A549 (cell line): ENCODE measurements at regions not wholly inside any gene's neighbourhood (a gene's known extent, or its start where the extent isn't known, plus 50 kb on each side); places are given as distances from the start of the nearest gene placed in this dataset.

Source experiments
- ATAC-seq, 2 experiments: fragments of 200-7000 bp in 1 of 2; fragments of >200 bp in 1 of 2; cut with Nextera tagmentation in 1 of 2; cut with Tn5 transposase in 1 of 2; 3 replicates each; pipeline versions ENCODE4 v1.8.0 to v1.9.1; 2018 to 2020; ENCODE audit warnings: mild to moderate bottlenecking in 1 of 2, moderate library complexity in 1 of 2
- CTCF ChIA-PET: fragments of 300-600 bp; sonication (Branson Sonifier 250); formaldehyde crosslinking; extraction: SDS; loops from one replicate; lab custom pipeline; 2021; ENCODE audit warnings: antibody characterized with exemption, inconsistent platforms; lab: Yijun Ruan, JAX
- POLR2A ChIA-PET: fragments of 350-600 bp; formaldehyde crosslinking; extraction: SDS; loops from one replicate; lab custom pipeline; 2021; ENCODE audit warnings: antibody characterized with exemption, inconsistent platforms; lab: Yijun Ruan, JAX
- DNase-seq, 2 experiments: peaks; one replicate each; pipeline versions ENCODE4 v3.0.0 to v3.0.0-alpha.2; 2011 to 2016; ENCODE audit warnings: low read depth in 1 of 2, low spot score in 1 of 2
- FAIRE-seq: peaks from 2 replicates; lab custom pipeline; 2011; peaks lifted over from hg19 to GRCh38; lab: Jason Lieb, UNC
- H3K27ac ChIP-seq, 2 experiments: fragments of >200 bp; sonication (Bioruptor Twin); formaldehyde crosslinking; 3 replicates each; pipeline ENCODE4 v1.5.1; 2016 to 2017
- H3K4me1 ChIP-seq: fragments of >200 bp; sonication (Bioruptor Twin); formaldehyde crosslinking; 3 replicates; pipeline ENCODE4 v1.6.1; 2016
- H3K4me2 ChIP-seq: fragments of >200 bp; sonication (Bioruptor Twin); formaldehyde crosslinking; 3 replicates; pipeline ENCODE4 v1.6.1; 2016
- H3K4me3 ChIP-seq: fragments of >200 bp; sonication (Bioruptor Twin); formaldehyde crosslinking; 3 replicates; pipeline ENCODE4 v1.5.1; 2016
- H3K9me3 ChIP-seq: fragments of >200 bp; sonication (Bioruptor Twin); formaldehyde crosslinking; 3 replicates; pipeline ENCODE4 v1.6.1; 2016
- BCL3 ChIP-seq: fragments of >200 bp; sonication (Bioruptor Twin); formaldehyde crosslinking; IDR thresholded peaks from 3 replicates; pipeline ENCODE4 v1.6.1; 2016
- CBX2 ChIP-seq: fragments of 200-600 bp; sonication (generic); IDR thresholded peaks from 2 replicates; pipeline ENCODE4 v1.6.1; 2016; ENCODE audit warnings: low read depth, mild to moderate bottlenecking, borderline replicate concordance
- CEBPB ChIP-seq, 2 experiments: fragments of >200 bp in 1 of 2; sonication (Bioruptor Twin) in 1 of 2; formaldehyde crosslinking in 1 of 2; IDR thresholded peaks; 2 replicates each; pipeline ENCODE4 v1.6.1; 2012 to 2016
- CHD4 ChIP-seq: fragments of 200-600 bp; sonication (generic); IDR thresholded peaks from 2 replicates; pipeline ENCODE4 v1.6.1; 2016; ENCODE audit warnings: antibody characterized with exemption, mild to moderate bottlenecking, borderline replicate concordance
- EHMT2 ChIP-seq: fragments of 200-600 bp; sonication (generic); IDR thresholded peaks from 2 replicates; pipeline ENCODE4 v1.6.1; 2016; ENCODE audit warnings: antibody characterized with exemption, low read depth, mild to moderate bottlenecking, moderate library complexity
- HES2 ChIP-seq: fragments of >200 bp; sonication (Bioruptor Twin); formaldehyde crosslinking; IDR thresholded peaks from 2 replicates; pipeline ENCODE4 v1.6.1; 2016
- JUN ChIP-seq, 2 experiments: fragments of >200 bp; sonication (Bioruptor Twin); formaldehyde crosslinking; IDR thresholded peaks; 2 replicates in 1 of 2; 3 replicates in 1 of 2; pipeline ENCODE4 v1.6.1; 2016 to 2017
- MAX ChIP-seq: IDR thresholded peaks from 2 replicates; pipeline ENCODE4 v1.6.1; 2012
- NFE2L2 ChIP-seq: fragments of 150-350 bp; conservative IDR thresholded peaks from 2 replicates; pipeline ENCODE4 v1.6.1; 2014; ENCODE audit warnings: low read length
- NR3C1 ChIP-seq: fragments of >200 bp; sonication (Bioruptor Twin); formaldehyde crosslinking; IDR thresholded peaks from 3 replicates; pipeline ENCODE4 v1.6.1; 2017
- PBX3 ChIP-seq: IDR thresholded peaks from 2 replicates; pipeline ENCODE4 v1.6.1; 2012
- PHF8 ChIP-seq: fragments of 200-600 bp; sonication (generic); IDR thresholded peaks from 2 replicates; pipeline ENCODE4 v1.6.1; 2016; ENCODE audit warnings: low read depth, mild to moderate bottlenecking, antibody characterized with exemption, moderate library complexity, borderline replicate concordance
- POLR2A ChIP-seq: IDR thresholded peaks from 2 replicates; pipeline ENCODE4 v1.6.1; 2012; ENCODE audit warnings: mild to moderate bottlenecking, low read length
- RCOR1 ChIP-seq: fragments of 150-350 bp; IDR thresholded peaks from 2 replicates; pipeline ENCODE4 v1.6.1; 2014; ENCODE audit warnings: antibody characterized with exemption, low read length, low read depth
- SMC3 ChIP-seq: fragments of >200 bp; sonication (Bioruptor Twin); formaldehyde crosslinking; IDR thresholded peaks from 3 replicates; pipeline ENCODE4 v1.6.1; 2018; ENCODE audit warnings: inconsistent platforms
- TP53 ChIP-seq: fragments of 250-450 bp; sonication (Bioruptor Pico); IDR thresholded peaks from 2 replicates; pipeline ENCODE4 v1.5.0; 2021; ENCODE audit warnings: mild to moderate bottlenecking, moderate library complexity
- ZFP36 ChIP-seq: fragments of 450-650 bp; IDR thresholded peaks from 2 replicates; pipeline ENCODE4 v1.6.1; 2014; ENCODE audit warnings: borderline replicate concordance; ENCODE audit not compliant: partially characterized antibody
- WGBS: methylation state at CpG from one replicate; pipeline ENCODE4 v1.1.6; 2017; ENCODE audit errors: missing lambda C conversion rate; 5-methylcytosine and 5-hydroxymethylcytosine counted together
- TF ChIP-seq, protein P1 (sequence below): fragments of 450-650 bp; IDR thresholded peaks from 2 replicates; pipeline ENCODE4 v1.6.1; 2014; ENCODE audit warnings: antibody characterized with exemption

GRCh38 chr11:121927097-121927785 lies 188.8 kb downstream of the BLID start:
- FAIRE-seq (no peak), ATAC-seq (no peak), DNase-seq (no peak)
- Histone ChIP-seq H3K4me3 (no peak overlapping the region), H3K4me2 (no peak overlapping the region), H3K9me3 (no peaks in the 10 kb centered on the region), H3K27ac (no peak overlapping the region), H3K4me1 (no peaks in the 10 kb centered on the region)
- ChIA-PET CTCF (no interaction called here), POLR2A (no interaction called here)
- WGBS, result 16% methylated on average over 8 of the region's 8 CpGs
- no peak for TF ChIP-seq POLR2A

- H3K4me1 ChIP-seq, result no peaks in the 10 kb centered on the region
- no peak for TF ChIP-seq PBX3
- TF ChIP-seq, protein P1, sequence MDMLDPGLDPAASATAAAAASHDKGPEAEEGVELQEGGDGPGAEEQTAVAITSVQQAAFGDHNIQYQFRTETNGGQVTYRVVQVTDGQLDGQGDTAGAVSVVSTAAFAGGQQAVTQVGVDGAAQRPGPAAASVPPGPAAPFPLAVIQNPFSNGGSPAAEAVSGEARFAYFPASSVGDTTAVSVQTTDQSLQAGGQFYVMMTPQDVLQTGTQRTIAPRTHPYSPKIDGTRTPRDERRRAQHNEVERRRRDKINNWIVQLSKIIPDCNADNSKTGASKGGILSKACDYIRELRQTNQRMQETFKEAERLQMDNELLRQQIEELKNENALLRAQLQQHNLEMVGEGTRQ, result no peak
- no peak for TF ChIP-seq NR3C1
- TF ChIP-seq CBX2, result no peak
- no peak for TF ChIP-seq CEBPB (IDR thresholded peaks at IDR 0.05)
- no peak for TF ChIP-seq EHMT2
- TF ChIP-seq RCOR1, result no peak
- TF ChIP-seq PHF8, result no peak
- no peak overlapping the region for H3K4me2 ChIP-seq
- no peak overlapping the region for H3K27ac ChIP-seq
- H3K9me3 ChIP-seq, result no peaks in the 10 kb centered on the region
- CTCF ChIA-PET, result no interaction called here
- no peak overlapping the region for H3K4me3 ChIP-seq
- 20% methylated on average over 6 of the region's 6 CpGs for WGBS
- POLR2A ChIA-PET, result no interaction called here
- FAIRE-seq, result no peak
- DNase-seq, result no peak
- ATAC-seq, result no peak
Observed at GRCh38 chr11:121924191-121924590, 191.8 kb downstream of the BLID start.

- no peaks in the 10 kb centered on the region for H3K4me1 ChIP-seq
- ChIA-PET CTCF (no interaction called here), POLR2A (no interaction called here)
- FAIRE-seq, result no peak
- WGBS, result 8% methylated on average over 1 of the region's 1 CpG
- H3K27ac ChIP-seq, result no peak overlapping the region
- no peak for TF ChIP-seq MAX
- TF ChIP-seq JUN (IDR thresholded peaks at IDR 0.05), result no peak
- TF ChIP-seq TP53, result no peak
- TF ChIP-seq CHD4, result no peak
- no peak for TF ChIP-seq NFE2L2
- no peak for TF ChIP-seq BCL3
- no peak for TF ChIP-seq ZFP36
- TF ChIP-seq SMC3, result no peak
- no peak for ATAC-seq
- no peak for DNase-seq
- no peak overlapping the region for H3K4me2 ChIP-seq
- no peaks in the 10 kb centered on the region for H3K9me3 ChIP-seq
- H3K4me3 ChIP-seq, result no peak overlapping the region
Observed at GRCh38 chr11:121917482-121917881, 198.5 kb downstream of the BLID start.

DNA sequence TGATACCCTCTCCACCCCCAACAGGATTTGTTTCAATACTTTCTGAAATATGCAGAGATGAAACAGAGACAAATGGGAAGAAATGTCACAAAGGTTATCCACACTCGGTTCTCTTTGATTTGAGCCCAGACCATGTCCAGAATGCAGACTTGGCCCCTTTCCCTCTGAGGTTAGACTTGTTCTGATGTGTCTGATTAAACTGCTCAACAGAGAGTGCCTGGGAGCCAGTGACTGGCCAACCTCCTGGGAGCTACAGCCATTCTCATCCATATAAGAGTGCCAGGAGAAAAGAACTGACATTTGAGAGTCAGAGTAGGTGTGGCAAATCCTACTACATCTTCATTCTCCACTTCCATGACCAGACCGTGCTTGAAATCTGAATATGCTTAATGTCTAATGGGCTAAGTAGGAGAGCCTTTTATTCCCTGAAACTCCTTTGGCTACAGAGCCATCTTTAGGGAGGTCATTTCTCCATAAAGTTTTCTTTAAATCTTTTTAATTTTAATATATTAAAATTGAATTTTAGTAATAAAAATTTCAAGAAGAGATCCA lies 201.4 kb downstream of the BLID start:
- DNase-seq, result no peak
- H3K4me2 ChIP-seq, result no peak overlapping the region
- no peak for TF ChIP-seq HES2
- TF ChIP-seq, all 56 proteins: peak for 0
- ATAC-seq (no peak), FAIRE-seq (no peak)
- Histone ChIP-seq H3K27ac (no peak overlapping the region), H3K9me3 (no peaks in the 10 kb centered on the region), H3K4me1 (no peaks in the 10 kb centered on the region), H3K4me3 (no peak overlapping the region)
- POLR2A ChIA-PET, result no interaction called here
- CTCF ChIA-PET, result interaction anchor here (0.8 kb wide), 1 partner anchor 226 kb away, joined by 3 read pairs; no protein-coding TSS in a partner anchor
- 0% methylated on average over 2 of the region's 2 CpGs for WGBS
